COR-L47 (cell line): ENCODE measurements at regions not wholly inside any gene's neighbourhood (a gene's known extent, or its start where the extent isn't known, plus 50 kb on each side); places are given as distances from the start of the nearest gene placed in this dataset.

Experiments
- DNase-seq: peaks from one replicate; lab custom pipeline; 2025; lab: John Stamatoyannopoulos, UW

DNA sequence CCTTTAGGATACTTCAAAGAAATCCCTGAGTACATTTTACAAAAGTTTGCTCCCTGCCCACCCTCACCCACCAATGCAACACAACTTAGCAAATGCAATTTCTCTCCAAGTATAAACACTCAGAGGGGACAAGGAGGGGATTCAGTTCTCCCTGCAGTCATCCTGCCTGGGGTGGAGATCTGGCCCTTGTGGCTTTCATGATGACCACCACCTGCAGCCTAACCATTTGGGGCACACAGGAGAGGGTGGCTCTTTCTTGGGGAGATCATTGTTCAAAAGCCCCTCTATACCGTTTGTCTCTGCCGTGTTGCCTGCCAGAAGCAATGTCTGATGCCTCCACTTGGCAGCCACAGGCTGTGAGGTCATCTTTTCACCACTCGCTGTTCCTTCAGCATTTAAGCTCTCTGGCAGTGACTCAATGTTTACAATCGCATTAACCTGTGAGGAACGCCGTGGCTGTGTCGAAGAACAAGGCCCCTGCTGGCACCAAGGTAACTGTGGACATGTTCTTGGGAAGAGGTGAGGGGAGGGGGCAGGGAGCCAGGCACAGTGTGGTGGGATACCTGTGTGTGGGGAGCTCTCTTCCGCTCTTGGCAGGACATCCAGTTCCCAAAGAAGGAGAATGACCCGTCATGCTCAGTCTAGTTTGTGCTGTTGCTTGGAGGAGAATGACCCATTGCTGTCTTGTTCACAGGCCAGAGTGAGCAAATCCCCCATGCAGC lies 103.9 kb upstream of the DUSP10 start:
- no peak for DNase-seq

DNA sequence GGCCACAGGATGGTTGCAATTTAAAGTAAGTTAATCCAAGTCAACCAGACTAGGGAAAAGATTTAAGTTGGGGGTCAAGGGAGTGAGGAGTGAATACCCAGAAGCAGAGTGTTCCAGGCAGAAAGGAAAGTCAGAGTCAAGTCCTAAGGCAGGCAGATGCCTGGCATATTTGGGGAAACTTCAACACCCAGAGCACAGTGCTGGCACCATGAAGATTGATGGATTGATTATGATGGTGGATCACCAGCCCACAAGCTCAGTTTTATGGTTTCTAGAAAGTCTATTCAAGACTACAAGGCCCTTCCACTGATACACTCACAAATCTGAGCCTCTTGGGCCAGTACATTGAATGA lies 100.1 kb upstream of the DUSP10 start:
- DNase-seq: no peak

DNA sequence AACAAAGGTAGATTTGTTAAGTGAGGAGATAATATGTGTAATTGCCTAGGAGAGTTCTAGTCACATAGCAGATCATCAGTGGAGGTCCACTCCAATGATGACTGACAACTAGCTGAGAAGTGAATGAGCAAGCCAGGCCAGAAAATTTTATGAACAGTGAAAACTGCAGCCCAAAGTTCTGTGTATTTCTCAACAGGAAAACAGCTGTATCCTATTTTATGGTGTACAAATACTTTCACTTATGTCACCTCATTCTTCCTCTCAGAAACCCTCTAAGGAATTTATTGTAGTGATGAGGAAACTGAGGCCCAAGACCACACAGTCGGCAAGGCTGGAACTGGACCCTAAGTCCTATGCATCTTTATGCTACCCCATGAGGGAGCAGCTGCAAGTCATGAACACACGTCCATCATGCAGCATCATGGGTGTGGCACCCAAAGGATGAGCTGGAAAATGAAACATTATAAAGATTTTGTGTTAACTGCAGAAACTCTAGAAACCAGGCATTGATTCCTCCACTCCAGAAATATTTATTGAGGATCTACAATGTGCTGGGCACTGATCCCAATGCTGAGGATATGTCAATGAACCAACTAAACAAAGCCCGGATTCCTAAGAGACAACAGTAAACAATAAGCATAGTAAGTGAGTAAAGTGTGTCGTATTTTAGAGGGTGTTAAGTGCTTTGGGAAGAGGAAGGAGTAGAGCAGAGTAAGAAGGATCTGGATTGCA lies 99.5 kb upstream of the DUSP10 start:
- DNase-seq: no peak

DNA sequence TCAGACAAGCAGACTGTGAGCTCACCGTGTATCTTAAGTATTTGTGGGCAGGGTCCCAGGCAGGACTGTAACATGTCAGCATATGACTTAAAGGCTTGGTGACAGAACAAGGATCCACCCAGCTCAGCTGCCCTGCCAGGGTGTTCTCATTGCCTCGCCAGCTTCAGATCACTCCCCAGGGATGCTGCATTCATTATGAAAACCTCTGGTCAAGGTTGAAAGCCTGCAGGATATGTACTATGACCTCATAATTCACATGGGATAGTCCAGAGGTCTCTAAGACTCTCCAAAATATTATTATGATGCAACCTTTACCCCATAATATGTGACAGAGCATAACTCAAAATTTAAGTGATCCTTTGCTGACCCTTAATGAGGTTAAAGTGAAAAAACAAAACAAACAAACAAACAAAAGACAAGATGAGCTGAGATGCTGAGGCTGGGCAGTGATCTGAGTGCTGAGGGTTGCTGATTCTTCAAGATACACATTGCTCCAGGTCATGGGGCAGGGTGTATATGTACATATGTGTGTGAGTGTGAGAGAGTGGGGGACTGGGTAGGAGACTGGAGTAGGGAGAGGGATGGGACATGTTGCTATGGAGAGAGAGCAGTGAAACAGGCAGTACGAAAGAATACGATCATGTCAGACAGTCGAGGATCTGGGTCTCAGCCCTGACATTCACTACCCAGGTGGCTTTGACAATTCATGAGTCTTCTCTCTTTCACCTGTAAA lies 98.8 kb upstream of the DUSP10 start:
- no peak for DNase-seq

DNA sequence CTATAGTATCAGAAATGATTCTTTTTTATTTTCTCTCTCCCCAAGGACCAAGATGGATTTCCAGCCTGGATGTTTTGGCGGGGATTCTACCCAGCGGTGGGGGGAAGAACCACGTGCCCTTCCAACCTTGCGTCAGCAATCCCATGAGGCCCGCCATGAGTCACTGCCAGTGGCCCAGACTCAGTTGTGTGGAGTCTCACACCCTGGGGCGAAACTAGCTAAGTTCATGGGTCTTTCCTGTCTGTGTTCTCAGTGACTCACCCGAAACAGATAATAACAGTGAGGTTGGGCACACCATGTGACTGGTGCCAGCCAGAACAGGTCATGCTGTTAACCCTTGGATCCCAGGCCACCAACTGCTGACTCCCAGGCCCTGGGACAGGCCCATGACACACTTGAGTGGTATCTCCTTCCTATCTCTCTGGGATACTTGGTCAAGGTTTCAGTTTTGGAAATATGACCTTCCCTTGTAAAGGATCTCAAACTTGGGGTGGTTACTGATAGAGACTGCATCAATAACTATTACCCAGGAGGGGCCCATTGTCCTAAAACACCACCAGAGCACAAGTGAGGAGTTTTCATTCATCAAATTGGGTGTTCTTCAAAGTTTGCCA lies 98.0 kb upstream of the DUSP10 start:
- DNase-seq: no peak

DNA sequence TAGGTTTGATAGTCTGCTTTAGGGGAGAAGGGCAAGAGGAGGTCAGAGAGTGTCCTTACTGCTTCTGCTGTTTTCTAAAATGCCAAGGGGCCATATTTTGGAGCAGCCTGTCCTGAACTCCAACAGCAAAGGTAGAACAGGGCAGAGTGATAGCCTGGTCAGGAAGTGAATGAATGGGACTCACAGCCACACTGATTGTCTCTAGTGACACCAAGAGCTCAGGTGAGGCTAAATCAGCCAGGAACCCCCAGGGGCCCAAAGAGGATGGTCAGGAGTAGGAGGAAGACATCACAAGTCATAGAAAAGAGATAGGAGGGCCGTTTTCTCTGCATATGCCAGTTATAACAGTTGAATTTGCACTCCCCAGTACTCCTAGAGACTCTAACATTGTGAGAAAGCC lies 97.4 kb upstream of the DUSP10 start:
- no peak for DNase-seq

DNA sequence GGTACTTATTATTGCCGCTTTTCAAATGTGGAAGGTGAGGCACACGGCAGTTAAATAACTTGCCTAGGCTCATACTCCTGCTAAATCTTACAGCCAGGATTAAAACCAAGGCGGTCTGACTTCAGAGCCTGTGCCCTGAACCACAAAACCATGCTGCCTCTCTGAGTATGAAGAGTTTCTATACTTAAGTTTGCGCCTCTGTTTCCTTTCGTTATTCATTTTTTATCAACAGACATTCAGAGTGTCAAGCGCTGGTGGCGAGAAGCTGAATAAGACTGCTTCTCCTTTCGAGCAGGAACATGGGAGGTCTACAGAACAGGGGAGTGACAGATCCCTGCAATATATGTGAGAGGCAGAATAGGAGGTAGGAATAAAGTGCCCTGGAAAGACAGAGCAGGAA lies 96.0 kb upstream of the DUSP10 start:
- no peak for DNase-seq

DNA sequence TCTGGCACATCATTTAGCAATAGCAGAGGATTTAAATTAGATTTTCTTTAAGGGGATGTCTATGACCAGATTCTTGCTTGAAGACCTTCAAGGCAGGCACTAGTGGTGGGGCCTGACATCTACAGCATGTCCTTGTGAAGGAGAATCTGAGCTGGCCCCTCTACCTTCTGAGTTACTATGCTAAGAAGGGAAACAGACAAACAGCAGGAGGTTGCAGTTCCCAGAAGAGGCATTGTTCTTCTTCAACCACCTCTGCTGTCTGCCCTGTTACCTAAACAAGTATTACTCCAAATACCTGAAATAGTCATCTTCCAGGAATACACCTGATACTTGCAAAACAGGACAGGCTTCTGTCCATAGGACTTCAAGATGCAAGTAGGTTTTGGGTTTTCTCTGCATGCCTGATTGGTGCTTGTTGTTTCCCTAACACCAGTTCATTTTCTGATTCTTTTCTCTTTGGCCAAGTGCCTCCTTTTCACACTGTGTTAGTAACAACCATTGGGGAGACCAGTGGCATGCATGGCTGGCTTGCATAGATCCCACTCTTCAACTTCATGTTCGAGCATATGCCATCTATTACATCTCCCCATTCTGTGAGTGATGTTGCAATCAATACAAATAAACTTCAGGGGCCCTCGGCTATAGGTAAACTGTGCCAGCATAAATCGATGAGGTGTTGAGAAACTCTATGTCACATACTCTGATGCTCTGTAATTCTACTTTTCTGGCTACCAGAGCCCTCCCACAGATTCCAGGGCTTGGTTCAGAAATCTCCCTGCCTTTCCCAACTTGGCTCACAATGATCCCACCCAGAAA lies 93.0 kb upstream of the DUSP10 start:
- DNase-seq: no peak

DNA sequence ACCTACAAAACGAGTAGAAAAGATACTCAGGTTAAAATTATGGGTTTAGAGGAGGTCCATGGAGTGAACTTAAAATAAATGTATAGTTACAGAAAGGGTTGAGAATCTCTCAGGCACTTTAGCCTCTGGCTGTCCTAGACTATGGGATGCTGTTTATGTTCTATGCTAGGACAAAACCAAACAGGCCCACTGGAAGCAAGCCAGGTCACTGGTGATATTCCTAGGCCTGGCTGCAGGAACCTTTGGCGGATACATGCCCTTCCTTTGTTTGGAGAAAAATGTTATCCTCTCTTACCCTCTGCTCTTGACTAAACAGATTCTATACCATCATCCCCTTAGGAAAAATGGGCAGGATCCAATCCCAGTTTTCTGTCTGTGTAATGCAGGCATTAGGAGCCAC lies 90.7 kb upstream of the DUSP10 start:
- no peak for DNase-seq

DNA sequence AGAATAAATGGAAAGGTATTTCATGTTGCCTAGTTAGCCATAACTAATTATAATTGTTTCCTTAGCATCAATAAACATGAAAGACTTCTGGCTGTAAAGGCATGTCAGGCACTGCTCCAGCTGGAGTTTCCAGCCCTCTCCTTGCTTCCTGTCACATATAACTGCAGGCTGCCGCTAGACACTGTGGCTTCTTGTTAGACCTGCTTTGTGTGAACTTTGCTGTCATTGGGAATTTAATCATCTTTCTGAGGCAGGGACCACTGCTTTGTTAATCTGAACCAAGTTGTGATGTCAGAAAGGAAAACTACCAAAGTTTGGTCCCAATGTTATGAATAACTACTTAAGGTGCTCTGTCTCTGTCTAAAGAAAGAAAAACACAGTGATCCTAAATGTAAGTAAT lies 90.3 kb upstream of the DUSP10 start:
- no peak for DNase-seq

DNA sequence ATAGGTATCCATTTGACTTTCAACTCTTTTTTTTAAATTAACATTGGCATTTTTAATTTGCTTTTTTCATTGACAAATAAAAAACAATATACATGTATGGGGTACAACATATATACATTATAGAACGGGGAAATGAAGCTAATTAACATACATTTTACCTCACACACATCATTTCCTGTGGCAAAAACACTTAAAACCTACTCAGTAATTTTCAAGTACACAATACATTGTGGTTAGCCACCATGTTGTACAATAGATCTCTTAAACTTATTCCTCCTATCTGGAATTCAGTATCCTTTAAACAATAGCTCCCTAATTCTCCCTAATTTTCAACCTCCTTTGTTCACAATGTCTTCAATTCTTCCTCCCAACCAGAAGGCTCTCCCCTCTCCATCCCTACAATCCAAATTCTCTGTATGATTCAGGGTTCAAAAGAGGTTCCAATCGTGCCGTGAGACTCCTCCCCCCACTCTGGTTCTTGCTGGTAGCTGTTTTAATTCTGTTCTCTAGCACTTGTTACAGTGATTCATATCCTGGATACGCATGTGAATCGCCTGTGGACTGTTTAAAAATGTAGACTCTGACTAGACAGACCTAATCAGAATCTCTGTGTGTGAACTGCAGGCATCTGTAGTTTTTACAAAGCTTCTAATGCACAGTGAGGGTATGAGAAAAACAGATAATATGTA lies 87.6 kb upstream of the DUSP10 start:
- DNase-seq: no peak

DNA sequence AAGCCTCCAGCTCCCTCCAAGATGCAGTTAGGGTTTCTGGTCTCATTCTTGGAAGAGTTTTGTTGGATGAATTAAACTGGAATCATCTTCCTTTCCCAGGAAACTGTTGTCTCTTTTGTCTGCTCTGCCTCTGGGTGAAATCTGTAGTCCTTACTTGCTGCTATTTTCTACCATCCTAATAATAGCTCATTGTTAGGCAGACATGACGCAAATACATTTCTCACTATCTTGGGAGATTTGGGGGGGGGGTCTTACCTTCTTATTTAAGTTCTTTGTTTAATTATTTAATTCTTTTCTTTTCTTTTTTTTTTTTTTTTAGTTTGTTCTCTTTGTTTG lies 85.4 kb upstream of the DUSP10 start:
- no peak for DNase-seq

DNA sequence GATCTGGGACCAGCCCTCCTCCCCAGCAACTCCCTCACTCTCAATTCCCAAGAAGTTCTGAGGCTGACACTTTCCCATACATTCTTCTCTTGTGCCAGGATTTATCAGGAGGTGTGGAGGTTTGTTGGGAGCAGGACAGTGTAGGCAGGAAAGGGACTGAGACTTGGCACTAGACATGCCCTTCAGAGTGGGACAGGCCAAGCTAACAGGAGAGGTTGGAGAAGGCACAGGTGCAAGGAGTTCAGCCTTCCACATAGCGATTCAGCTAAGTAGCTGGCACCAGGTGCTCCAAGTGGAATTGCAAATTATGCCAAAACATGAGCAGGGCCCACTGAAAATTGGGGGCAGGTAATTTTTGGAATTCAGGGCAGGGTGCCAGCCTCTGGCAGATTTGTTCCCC lies 83.0 kb upstream of the DUSP10 start:
- DNase-seq: no peak

DNA sequence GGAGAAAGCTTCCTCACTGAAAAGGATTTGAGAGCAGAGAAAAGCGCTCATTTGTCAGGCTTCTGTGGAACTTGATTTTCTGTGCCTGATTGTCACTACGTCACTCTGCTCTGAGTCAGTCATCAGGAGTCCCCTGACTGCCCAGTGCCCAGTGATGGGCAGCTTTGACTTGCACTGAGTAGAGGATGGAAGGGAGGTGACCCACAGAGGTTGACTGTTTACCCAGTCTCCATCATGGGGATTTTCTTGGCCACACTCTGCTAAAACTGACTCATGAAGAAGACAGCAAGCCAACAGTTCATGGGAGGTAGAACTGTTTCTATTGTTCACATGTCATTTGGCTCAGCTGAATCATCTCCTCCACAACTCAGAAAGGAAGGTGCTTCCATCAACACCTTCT lies 82.1 kb upstream of the DUSP10 start:
- no peak for DNase-seq

DNA sequence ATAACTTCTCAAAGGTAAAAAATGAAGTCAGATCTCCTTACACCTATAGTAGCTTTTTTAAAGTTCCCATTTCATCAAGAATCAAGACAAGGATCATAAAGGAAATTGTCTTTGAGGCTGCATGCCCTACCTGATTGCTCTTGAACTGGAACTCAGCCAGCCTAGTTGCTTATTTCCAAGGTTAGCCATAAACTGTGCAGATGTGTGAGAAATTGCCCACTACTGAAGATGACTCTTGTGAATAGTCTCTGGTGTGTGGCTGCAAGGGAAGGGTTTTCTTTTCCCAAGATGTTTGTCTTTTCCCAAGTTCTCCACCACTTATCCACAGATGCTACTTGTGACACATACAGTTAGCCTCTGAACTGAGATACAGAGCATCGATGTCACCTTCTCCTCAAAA lies 81.7 kb upstream of the DUSP10 start:
- no peak for DNase-seq

DNA sequence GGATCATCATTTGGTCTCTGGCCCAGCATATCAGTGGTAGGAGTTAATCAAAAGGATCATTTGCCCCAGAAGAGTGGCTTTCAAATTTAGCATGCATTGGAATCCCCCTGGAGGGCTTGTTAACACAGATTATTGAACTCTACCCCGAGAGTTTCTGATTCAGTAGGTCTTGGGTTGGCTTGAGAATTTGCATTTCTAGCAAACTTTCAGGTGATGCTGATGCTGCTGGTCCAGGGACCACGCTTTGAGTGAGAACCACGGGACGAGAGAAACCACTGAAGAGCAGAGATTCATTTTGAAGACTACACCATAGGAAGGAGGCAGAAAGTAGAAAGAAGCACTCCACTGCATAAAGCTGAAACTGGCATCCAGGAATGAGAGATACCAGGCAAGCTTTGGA lies 81.3 kb upstream of the DUSP10 start:
- DNase-seq: no peak

DNA sequence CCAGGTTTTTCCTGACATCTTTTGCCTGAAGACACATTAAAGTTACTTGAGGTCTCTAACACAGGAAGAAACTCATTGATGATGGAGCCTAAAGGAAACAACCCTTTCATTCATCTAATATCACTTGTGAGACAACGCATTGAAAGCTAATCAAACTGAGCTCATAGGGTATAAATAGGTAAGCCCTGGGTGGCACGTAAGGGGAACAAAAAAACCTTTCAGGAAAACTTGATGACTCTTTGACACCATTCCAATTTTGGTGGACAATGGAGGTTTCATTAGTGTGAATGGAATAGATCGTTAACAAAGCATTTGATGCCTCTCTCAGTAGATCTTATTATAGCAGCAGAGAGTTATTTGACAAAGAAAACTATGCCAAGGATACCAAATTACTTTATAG lies 80.7 kb upstream of the DUSP10 start:
- no peak for DNase-seq

DNA sequence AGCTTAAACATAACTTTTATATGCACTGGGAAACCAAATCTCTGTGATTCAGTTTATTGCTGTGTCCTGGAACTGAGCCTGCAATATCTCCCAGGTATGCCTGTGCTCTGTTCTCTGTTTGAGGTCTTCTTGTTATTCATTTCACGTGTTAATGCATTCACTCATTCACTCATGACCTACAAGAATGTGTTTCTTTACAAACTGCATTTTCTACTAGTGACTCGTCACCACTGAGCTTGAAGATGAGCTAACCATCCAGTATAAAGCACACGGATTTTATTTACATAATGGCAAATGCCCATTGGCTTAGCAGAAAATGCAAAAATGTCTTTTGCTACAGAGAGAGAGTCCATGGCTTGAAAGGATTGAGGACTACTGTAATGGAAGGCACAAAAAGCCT lies 75.0 kb upstream of the DUSP10 start:
- DNase-seq: no peak

DNA sequence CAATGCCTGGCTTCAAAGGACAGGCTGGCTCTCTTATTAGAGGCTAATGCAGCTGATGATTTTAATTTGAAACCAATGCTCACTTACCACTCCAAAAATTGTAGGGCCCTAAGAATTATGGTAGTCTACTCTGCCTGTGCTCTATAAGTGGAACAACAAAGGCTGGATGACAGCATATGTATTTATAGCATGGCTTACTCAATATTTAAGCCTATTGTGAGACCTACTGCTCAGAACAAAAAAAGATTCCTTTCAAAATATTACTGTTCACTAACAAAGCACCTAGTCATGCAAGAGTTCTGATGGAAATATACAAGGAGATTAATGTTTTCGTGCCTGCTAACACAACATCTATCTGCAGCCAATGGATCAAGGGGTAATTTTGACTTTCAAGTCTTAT lies 73.8 kb upstream of the DUSP10 start:
- DNase-seq: no peak

DNA sequence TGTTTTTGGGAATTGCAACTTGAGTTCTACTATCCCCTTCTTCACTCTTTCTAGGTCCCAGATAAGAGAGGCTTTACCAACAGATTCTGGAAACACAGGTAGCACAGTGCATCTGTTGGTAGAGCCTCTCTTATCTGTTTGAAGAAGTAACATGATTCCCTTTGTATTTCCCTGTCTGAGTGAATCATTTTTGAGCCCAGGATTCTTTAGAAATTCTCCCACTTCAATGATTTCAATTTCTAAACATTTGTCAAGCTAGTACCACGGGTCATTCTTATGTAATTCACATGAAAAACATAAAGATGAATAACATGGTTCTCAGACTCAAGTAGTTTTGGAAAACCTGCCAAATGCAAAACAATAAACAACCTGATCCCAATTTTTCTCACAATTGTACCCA lies 72.0 kb upstream of the DUSP10 start:
- DNase-seq: no peak

DNA sequence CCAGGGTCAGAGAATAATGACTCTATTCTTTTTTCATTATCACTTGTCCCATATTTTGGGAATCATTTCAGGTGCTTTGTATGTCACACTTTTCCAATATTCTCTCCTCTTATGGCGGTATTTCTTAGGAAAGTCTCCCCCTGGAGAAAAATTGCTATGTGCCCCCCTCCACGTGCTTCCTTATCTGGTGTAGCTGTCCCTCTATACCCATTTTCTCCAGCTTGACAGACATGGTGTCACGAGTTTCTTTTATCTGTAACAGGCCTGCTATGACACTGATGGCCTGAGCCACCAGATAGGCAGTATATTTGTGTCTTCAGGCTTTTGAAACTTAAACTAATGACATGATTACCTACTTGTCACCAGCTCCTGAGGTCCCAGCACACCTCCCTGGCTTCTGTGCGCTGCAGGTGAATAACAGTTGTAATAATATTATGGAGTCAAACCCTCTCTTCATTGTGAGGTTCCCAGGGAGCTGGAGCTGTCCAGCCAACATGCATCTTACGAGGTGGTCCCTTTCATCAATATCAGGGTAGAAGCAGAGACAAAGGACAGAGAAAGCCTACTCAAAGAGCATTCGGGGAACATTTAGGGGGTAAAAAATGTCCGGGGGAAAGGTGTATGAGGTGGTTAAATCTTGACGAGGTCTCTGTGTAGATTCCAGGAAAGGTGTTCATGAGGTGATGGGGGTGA lies 71.2 kb upstream of the DUSP10 start:
- DNase-seq: no peak
